Left ventricle myocardium inferior (tissue), 1 donor: ENCODE measurements at regions not wholly inside any gene's neighbourhood (a gene's known extent, or its start where the extent isn't known, plus 50 kb on each side); places are given as distances from the start of the nearest gene placed in this dataset.
"Not testable (repeated sequence)": the region's sequence is repeated elsewhere in the genome, so short reads cannot be mapped to it uniquely, and the experiment has no call there.

Source experiments
- DNase-seq: peaks from one replicate; pipeline ENCODE4 v3.0.0-alpha.2; 2020
- H3K27ac ChIP-seq: fragments of 200-600 bp; replicated peaks from 2 replicates; pipeline ENCODE4 v1.8.0; 2021
- H3K27me3 ChIP-seq: fragments of 200-600 bp; 2 replicates; pipeline ENCODE4 v1.8.0; 2021; ENCODE audit warnings: low read depth
- H3K36me3 ChIP-seq: fragments of 200-600 bp; 2 replicates; pipeline ENCODE4 v1.8.0; 2021
- H3K4me1 ChIP-seq: fragments of 200-600 bp; 2 replicates; pipeline ENCODE4 v1.8.0; 2021
- H3K4me3 ChIP-seq: fragments of 200-600 bp; 2 replicates; pipeline ENCODE4 v1.8.0; 2021; ENCODE audit warnings: mild to moderate bottlenecking, moderate library complexity
- H3K9me3 ChIP-seq: fragments of 200-600 bp; replicated peaks from 2 replicates; pipeline ENCODE4 v1.8.0; 2021
- CTCF ChIP-seq: fragments of 200-600 bp; IDR thresholded peaks from 2 replicates; pipeline ENCODE4 v1.8.0; 2021; ENCODE audit warnings: antibody characterized with exemption, mild to moderate bottlenecking, borderline replicate concordance
- intact Hi-C: fragments of 100-400 bp; cut with micrococcal nuclease; formaldehyde crosslinking; loops from one replicate; pipeline ENCODE4 v1.11.0; 2022
- donor health status: DM: no; HTN: yes; CAD: no; lungs with severe emphysema.

DNA sequence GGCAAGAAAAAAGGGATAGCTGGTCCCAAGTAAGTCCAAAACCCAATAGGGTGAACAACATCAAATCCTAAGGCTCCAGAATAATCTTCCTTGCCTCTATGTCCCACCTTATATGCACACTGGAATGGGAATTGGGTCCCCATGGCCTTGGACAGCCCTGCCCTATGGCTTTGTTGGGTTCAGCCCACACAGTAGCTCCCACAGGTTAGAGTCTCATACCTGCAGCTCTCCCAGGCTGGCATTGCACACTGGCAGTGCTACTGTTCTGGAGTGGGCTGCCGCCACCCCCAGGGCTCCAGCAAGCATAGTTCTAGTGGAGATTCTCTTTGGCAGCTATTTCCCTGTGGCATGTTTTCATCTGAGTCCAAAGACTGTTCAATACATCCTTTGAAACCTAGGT, 352.4 kb upstream of the CLEC14A start:
- H3K36me3 ChIP-seq: no peaks in the 10 kb centered on the region
- no peaks in the 10 kb centered on the region for H3K4me1 ChIP-seq
- no peak overlapping the region for H3K27ac ChIP-seq
- DNase-seq: no peak
- TF ChIP-seq CTCF: no peak
- H3K9me3 ChIP-seq: peaks cover 15% of the 10 kb centered on the region
- no peak overlapping the region for H3K4me3 ChIP-seq
- intact Hi-C loops: no loop called here
- no peaks in the 10 kb centered on the region for H3K27me3 ChIP-seq

- Histone ChIP-seq H3K27ac (no peak overlapping the region), H3K4me3 (no peak overlapping the region), H3K9me3 (peaks cover 11% of the 10 kb centered on the region), H3K27me3 (no peaks in the 10 kb centered on the region), H3K4me1 (no peaks in the 10 kb centered on the region), H3K36me3 (no peaks in the 10 kb centered on the region)
- TF ChIP-seq CTCF: no peak
- no peak for DNase-seq
- intact Hi-C loops: no loop called here
Measured at GRCh38 chr14:38605193-38606114, 349.6 kb upstream of the CLEC14A start.

DNA sequence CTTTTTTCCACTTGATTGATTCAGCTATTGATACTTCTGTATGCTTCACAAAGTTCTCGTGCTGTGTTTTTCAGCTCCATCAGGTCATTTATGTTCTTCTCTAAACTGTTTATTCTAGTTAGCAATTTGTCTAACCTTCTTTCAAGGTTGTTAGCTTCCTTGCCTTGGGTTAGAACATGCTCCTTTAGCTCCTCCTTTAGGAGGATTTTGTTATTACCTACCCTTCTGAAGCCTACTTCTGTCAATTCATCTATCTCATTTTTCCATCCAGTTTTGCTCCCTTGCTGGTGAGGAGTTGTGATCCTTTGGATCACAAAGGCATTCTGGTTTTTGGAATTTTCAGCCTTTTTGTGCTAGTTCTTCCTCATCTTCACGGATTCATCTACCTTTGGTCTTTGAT, 344.7 kb upstream of the CLEC14A start:
- intact Hi-C loops, H3K4me1 ChIP-seq, H3K9me3 ChIP-seq, H3K36me3 ChIP-seq, H3K27ac ChIP-seq, DNase-seq, H3K4me3 ChIP-seq, H3K27me3 ChIP-seq: not testable (repeated sequence)
- peak; percentile 42 for TF ChIP-seq CTCF

DNA sequence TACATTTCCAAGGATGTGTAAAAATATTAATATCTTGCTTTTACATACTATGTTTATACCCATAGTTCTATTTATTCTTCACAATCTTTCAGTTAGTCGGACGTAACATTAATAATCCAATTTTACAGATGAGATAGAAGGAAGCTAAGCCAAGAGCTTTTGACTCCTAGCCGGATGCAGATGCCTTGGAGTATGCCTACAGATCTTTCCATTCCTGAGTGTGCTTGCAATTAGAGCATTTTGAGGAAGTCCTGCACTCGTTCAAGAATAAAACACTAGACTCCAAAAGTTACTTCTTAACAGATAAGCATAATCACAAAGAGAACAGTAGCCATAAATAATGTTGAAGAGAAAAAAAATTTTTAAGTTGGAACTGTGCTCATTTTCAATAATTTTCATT, 337.6 kb upstream of the CLEC14A start:
- no peaks in the 10 kb centered on the region for H3K4me1 ChIP-seq
- H3K27me3 ChIP-seq: no peaks in the 10 kb centered on the region
- peaks cover 8% of the 10 kb centered on the region for H3K9me3 ChIP-seq
- no peak for TF ChIP-seq CTCF
- H3K4me3 ChIP-seq: no peak overlapping the region
- DNase-seq: no peak
- intact Hi-C loops: no loop called here
- peak overlapping the region; percentile 43 for H3K27ac ChIP-seq
- no peaks in the 10 kb centered on the region for H3K36me3 ChIP-seq

- DNase-seq: no peak
- intact Hi-C loops: no loop called here
Measured at GRCh38 chr14:38592764-38593442, 337.0 kb upstream of the CLEC14A start.

More at GRCh38 chr14:38592764-38593442, 337.0 kb upstream of the CLEC14A start:
- peak overlapping the region; percentile 43 for H3K27ac ChIP-seq
- no peak for TF ChIP-seq CTCF
- no peaks in the 10 kb centered on the region for H3K36me3 ChIP-seq
- peaks cover 8% of the 10 kb centered on the region for H3K9me3 ChIP-seq
- H3K4me3 ChIP-seq: no peak overlapping the region
- H3K4me1 ChIP-seq: no peaks in the 10 kb centered on the region
- H3K27me3 ChIP-seq: no peaks in the 10 kb centered on the region
